ENCODE measurements at regions not wholly inside any gene's neighbourhood (a gene's known extent, or its start where the extent isn't known, plus 50 kb on each side); places are given as distances from the start of the nearest gene placed in this dataset.

DNA sequence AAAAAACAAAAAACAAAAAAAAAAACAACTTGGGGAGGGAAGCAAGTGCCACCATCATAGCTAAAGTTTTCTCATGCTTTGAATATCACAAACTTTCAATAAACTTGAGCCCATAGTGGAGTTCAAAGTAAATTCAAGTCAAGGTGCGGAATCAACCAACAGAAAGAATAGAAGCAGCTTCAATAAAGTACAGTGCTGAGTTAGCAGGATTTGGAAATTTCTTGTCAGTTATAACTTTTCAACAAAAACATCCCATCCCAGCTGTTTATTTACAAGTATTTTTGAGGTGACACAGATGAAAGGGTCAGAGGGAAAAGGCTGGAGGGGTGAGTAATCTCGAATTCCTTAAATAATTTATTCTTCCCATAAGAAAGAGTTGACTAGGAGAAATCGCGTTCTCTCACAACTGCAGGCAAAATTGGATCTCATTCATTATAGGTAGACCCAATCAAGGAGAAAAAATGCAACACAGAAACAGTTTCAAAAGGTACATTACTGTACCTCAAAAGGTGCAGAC lies 477.4 kb upstream of the RASGRP1 start:
- TF ChIP-seq FOSL2 (IDR thresholded peaks at IDR 0.05; ENCODE audit: borderline replicate concordance, low read depth) (no peak), EZH2phosphoT487 (IDR thresholded peaks at IDR 0.05; ENCODE audit: borderline replicate concordance, low read depth) (no peak), NFIC (IDR thresholded peaks at IDR 0.05; ENCODE audit: borderline replicate concordance) (no peak), EP300 (IDR thresholded peaks at IDR 0.05; ENCODE audit: borderline replicate concordance in 1 of 2, low read depth in 1 of 2, low read length in 1 of 2) (no peak)
- TF ChIP-seq, protein P1, sequence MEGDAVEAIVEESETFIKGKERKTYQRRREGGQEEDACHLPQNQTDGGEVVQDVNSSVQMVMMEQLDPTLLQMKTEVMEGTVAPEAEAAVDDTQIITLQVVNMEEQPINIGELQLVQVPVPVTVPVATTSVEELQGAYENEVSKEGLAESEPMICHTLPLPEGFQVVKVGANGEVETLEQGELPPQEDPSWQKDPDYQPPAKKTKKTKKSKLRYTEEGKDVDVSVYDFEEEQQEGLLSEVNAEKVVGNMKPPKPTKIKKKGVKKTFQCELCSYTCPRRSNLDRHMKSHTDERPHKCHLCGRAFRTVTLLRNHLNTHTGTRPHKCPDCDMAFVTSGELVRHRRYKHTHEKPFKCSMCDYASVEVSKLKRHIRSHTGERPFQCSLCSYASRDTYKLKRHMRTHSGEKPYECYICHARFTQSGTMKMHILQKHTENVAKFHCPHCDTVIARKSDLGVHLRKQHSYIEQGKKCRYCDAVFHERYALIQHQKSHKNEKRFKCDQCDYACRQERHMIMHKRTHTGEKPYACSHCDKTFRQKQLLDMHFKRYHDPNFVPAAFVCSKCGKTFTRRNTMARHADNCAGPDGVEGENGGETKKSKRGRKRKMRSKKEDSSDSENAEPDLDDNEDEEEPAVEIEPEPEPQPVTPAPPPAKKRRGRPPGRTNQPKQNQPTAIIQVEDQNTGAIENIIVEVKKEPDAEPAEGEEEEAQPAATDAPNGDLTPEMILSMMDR (IDR thresholded peaks at IDR 0.05) = no peak
- TF ChIP-seq, protein P2, sequence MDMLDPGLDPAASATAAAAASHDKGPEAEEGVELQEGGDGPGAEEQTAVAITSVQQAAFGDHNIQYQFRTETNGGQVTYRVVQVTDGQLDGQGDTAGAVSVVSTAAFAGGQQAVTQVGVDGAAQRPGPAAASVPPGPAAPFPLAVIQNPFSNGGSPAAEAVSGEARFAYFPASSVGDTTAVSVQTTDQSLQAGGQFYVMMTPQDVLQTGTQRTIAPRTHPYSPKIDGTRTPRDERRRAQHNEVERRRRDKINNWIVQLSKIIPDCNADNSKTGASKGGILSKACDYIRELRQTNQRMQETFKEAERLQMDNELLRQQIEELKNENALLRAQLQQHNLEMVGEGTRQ (IDR thresholded peaks at IDR 0.05; ENCODE audit: borderline replicate concordance, low read depth, low read length) = no peak

Measured in SK-N-SH (cell line).